ENCODE measurements at regions not wholly inside any gene's neighbourhood (a gene's known extent, or its start where the extent isn't known, plus 50 kb on each side); places are given as distances from the start of the nearest gene placed in this dataset.

DNA sequence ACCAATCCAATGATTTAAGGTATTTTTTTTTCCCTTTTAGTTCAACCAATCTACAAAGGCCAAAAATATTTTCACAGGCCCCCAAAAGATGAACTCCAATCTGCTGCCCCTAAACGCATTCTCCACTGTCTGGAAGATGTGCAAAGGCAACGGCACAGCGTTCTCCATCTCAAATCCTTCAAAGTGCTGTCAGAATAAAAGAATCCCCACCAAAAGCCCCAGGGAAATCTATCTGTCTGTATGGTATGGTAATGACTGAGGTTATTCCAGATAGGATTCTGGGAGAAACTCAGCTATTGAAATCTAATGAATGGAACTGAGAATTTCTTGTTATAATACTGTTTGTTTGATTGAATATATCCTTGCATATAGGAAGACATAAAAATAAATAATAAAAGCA is 217.8 kb upstream of the CCN2 start:
- TF ChIP-seq, protein P1, sequence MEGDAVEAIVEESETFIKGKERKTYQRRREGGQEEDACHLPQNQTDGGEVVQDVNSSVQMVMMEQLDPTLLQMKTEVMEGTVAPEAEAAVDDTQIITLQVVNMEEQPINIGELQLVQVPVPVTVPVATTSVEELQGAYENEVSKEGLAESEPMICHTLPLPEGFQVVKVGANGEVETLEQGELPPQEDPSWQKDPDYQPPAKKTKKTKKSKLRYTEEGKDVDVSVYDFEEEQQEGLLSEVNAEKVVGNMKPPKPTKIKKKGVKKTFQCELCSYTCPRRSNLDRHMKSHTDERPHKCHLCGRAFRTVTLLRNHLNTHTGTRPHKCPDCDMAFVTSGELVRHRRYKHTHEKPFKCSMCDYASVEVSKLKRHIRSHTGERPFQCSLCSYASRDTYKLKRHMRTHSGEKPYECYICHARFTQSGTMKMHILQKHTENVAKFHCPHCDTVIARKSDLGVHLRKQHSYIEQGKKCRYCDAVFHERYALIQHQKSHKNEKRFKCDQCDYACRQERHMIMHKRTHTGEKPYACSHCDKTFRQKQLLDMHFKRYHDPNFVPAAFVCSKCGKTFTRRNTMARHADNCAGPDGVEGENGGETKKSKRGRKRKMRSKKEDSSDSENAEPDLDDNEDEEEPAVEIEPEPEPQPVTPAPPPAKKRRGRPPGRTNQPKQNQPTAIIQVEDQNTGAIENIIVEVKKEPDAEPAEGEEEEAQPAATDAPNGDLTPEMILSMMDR (IDR thresholded peaks at IDR 0.05), result no peak
- no peak for TF ChIP-seq POLR2A (IDR thresholded peaks at IDR 0.05)

Measured in prostate gland (tissue), 2 donors.